Peyer's patch (tissue), 4 donors: ENCODE measurements at regions not wholly inside any gene's neighbourhood (a gene's known extent, or its start where the extent isn't known, plus 50 kb on each side); places are given as distances from the start of the nearest gene placed in this dataset.

Experiments used
- DNase-seq, 3 donors: peaks; one replicate each; pipeline ENCODE4 v3.0.0-alpha.2; 2017 to 2019
- H3K27ac ChIP-seq, 4 donors: fragments of 200-600 bp; sonication (generic); one replicate each; pipeline ENCODE4 v1.5.1; 2016 to 2019
- H3K27me3 ChIP-seq, 2 donors: fragments of 200-600 bp; sonication (generic); one replicate each; pipeline ENCODE4 v1.5.1; 2019
- H3K36me3 ChIP-seq, 3 donors: fragments of 200-600 bp; sonication (generic); one replicate each; pipeline ENCODE4 v1.5.1; 2016 to 2019
- H3K4me1 ChIP-seq, 4 donors: fragments of 200-600 bp; sonication (generic); one replicate each; pipeline ENCODE4 v1.5.1; 2016 to 2019
- H3K4me3 ChIP-seq, 4 donors: fragments of 200-600 bp; sonication (generic); 1 replicate in 3 of 4; 2 replicates in 1 of 4; pipeline ENCODE4 v1.5.1; 2016 to 2019; ENCODE audit warnings: mild to moderate bottlenecking in 1 of 4
- H3K9me3 ChIP-seq, 4 donors: fragments of 200-600 bp; sonication (generic); one replicate each; pipeline ENCODE4 v1.5.1; 2016 to 2019; ENCODE audit warnings: mild to moderate bottlenecking in 1 of 4
- CTCF ChIP-seq, 6 experiments: fragments of 450-650 bp in 4 of 6; fragments of 200-600 bp in 2 of 6; sonication (generic) in 1 of 6; IDR thresholded peaks; one replicate each; pipeline ENCODE4 v1.5.1; 2017 to 2019; ENCODE audit warnings: antibody characterized with exemption in 6 of 6, mild to moderate bottlenecking in 3 of 6, moderate library complexity in 1 of 6
- POLR2A ChIP-seq, 2 donors: fragments of 450-650 bp; IDR thresholded peaks; one replicate each; pipeline ENCODE4 v1.5.1; 2017; ENCODE audit warnings: antibody characterized with exemption in 2 of 2, mild to moderate bottlenecking in 2 of 2, moderate library complexity in 2 of 2

DNA sequence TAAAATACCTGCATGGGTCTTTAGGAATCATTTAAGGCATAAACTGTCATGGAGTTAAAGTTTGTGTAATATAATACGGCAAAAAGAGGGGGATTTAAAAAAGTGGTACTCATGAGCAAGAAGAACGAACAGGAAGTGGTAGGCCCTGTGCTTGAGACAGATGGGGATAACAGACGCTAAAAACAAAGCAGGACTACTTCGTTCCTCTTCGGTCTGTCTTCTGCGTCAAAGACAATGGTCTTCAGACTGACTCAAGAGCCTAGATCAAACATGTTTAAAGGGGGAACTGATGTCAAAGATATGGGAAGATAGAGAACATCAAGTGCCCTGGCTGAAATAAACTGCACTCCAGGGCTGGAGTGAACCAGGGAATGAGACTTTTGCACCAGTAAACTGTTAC, 59.8 kb upstream of the RFX3 start:
- DNase-seq: no peak
- Histone ChIP-seq H3K27me3 (no peaks in the 10 kb centered on the region), H3K4me1 (no peaks in the 10 kb centered on the region), H3K27ac (no peak overlapping the region), H3K9me3 (no peaks in the 10 kb centered on the region), H3K4me3 (no peak overlapping the region), H3K36me3 (no peaks in the 10 kb centered on the region)
- no peak for TF ChIP-seq CTCF (IDR thresholded peaks at IDR 0.05)
- TF ChIP-seq POLR2A (IDR thresholded peaks at IDR 0.05): no peak

DNA sequence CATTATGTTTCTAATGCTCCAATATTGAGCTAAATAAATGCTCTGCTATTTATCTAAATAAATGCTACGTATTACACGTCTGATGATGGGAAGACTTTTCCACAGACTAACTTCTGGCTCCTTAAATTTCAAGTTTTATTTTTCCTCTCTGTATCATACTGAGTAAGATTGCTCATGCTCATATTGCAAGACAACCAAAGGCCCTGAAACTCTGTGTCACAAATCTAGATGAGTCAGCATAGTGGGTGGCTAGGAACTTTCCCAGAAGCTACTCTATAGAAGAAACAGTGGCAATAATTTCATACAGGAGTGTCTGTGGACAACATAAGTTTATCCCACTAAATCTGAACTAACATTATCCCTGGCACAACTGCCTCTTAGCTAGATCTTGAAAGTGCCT, 53.0 kb upstream of the RFX3 start:
- no peaks in the 10 kb centered on the region for H3K9me3 ChIP-seq
- no peak overlapping the region for H3K4me3 ChIP-seq
- TF ChIP-seq CTCF (IDR thresholded peaks at IDR 0.05): no peak
- no peak for TF ChIP-seq POLR2A (IDR thresholded peaks at IDR 0.05)
- H3K4me1 ChIP-seq: no peaks in the 10 kb centered on the region
- no peak overlapping the region for H3K27ac ChIP-seq
- no peaks in the 10 kb centered on the region for H3K27me3 ChIP-seq
- DNase-seq: no peak
- H3K36me3 ChIP-seq: no peaks in the 10 kb centered on the region

DNA sequence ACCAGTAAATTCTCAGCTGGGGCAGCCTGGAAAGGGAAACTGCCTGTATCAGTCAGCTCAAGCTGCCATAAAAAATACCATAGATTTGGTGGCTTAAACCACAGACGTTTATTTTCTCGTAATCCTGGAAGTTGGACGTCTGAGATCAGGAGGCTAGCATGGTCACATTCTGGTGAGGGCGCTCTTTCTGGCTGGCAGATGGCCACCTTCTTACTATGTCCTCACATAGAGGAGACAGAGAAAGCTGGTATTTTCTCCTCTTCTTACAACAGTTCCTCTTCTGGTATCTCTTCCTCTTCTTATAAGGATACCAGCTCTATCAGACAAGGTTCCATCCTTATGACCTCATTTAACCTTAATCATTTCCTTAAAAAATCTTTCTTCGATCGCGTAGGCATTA, 50.5 kb upstream of the RFX3 start:
- TF ChIP-seq POLR2A (IDR thresholded peaks at IDR 0.05): no peak
- TF ChIP-seq CTCF (IDR thresholded peaks at IDR 0.05): no peak
- no peak for DNase-seq

GRCh38 chr9:3575821-3576220, 50.0 kb upstream of the RFX3 start:
- no peak for TF ChIP-seq POLR2A (IDR thresholded peaks at IDR 0.05)
- no peak for TF ChIP-seq CTCF (IDR thresholded peaks at IDR 0.05)
- Histone ChIP-seq H3K4me1 (no peaks in the 10 kb centered on the region), H3K27me3 (no peaks in the 10 kb centered on the region), H3K36me3 (no peaks in the 10 kb centered on the region), H3K4me3 (no peak overlapping the region), H3K9me3 (no peaks in the 10 kb centered on the region), H3K27ac (no peak overlapping the region)
- DNase-seq: no peak

More for the DNA sequence above, 50.5 kb upstream of the RFX3 start:
- no peaks in the 10 kb centered on the region for H3K27me3 ChIP-seq
- H3K27ac ChIP-seq: no peak overlapping the region
- no peaks in the 10 kb centered on the region for H3K36me3 ChIP-seq
- no peaks in the 10 kb centered on the region for H3K4me1 ChIP-seq
- H3K4me3 ChIP-seq: no peak overlapping the region
- no peaks in the 10 kb centered on the region for H3K9me3 ChIP-seq
